T-helper 9 cell (primary cell): ENCODE measurements at regions not wholly inside any gene's neighbourhood (a gene's known extent, or its start where the extent isn't known, plus 50 kb on each side); places are given as distances from the start of the nearest gene placed in this dataset.

Experiments used
- DNase-seq: peaks from one replicate; pipeline ENCODE4 v3.0.0-alpha.2; 2020

- DNase-seq, result no peak
These were observed 270.6 kb upstream of the UMPS start for GRCh38 chr3:124459678-124460077.

- no peak for DNase-seq
These were observed 269.1 kb upstream of the UMPS start for GRCh38 chr3:124461126-124461525.

GRCh38 chr3:124461838-124462632 is 268.2 kb upstream of the UMPS start:
- DNase-seq, result no peak

GRCh38 chr3:124463234-124463633 is 267.0 kb upstream of the UMPS start:
- no peak for DNase-seq

GRCh38 chr3:124467980-124468902 is 262.0 kb upstream of the UMPS start:
- DNase-seq, result no peak

- DNase-seq, result no peak
These were observed 260.7 kb upstream of the UMPS start for GRCh38 chr3:124469555-124469954.

GRCh38 chr3:124478830-124479229 is 251.4 kb upstream of the UMPS start:
- DNase-seq, result no peak

- no peak for DNase-seq
These were observed 246.3 kb upstream of the UMPS start for GRCh38 chr3:124483915-124484470.

GRCh38 chr3:124486324-124486723 is 243.9 kb upstream of the UMPS start:
- DNase-seq, result no peak

- DNase-seq, result no peak
These were observed 240.7 kb upstream of the UMPS start for GRCh38 chr3:124489506-124489905.

- DNase-seq, result no peak
These were observed 239.2 kb upstream of the UMPS start for GRCh38 chr3:124491098-124491497.

- DNase-seq, result no peak
These were observed 238.4 kb upstream of the UMPS start for GRCh38 chr3:124491875-124492274.

- DNase-seq, result no peak
These were observed 237.4 kb upstream of the UMPS start for GRCh38 chr3:124492824-124493223.

- no peak for DNase-seq
These were observed 234.2 kb upstream of the UMPS start for GRCh38 chr3:124496061-124496460.

GRCh38 chr3:124497487-124497886 is 232.8 kb upstream of the UMPS start:
- DNase-seq, result no peak

GRCh38 chr3:124498891-124499290 is 231.4 kb upstream of the UMPS start:
- no peak for DNase-seq

- DNase-seq, result no peak
These were observed 225.8 kb upstream of the UMPS start for GRCh38 chr3:124504332-124505059.

- no peak for DNase-seq
These were observed 220.4 kb upstream of the UMPS start for GRCh38 chr3:124509884-124510283.

GRCh38 chr3:124510290-124510689 is 220.0 kb upstream of the UMPS start:
- DNase-seq, result no peak

- DNase-seq, result no peak
These were observed 217.2 kb upstream of the UMPS start for GRCh38 chr3:124512881-124513609.

- no peak for DNase-seq
These were observed 216.6 kb upstream of the UMPS start for GRCh38 chr3:124513610-124513997.

- no peak for DNase-seq
These were observed 215.6 kb upstream of the UMPS start for GRCh38 chr3:124514683-124515082.
